ENCODE measurements at regions not wholly inside any gene's neighbourhood (a gene's known extent, or its start where the extent isn't known, plus 50 kb on each side); places are given as distances from the start of the nearest gene placed in this dataset.

DNA sequence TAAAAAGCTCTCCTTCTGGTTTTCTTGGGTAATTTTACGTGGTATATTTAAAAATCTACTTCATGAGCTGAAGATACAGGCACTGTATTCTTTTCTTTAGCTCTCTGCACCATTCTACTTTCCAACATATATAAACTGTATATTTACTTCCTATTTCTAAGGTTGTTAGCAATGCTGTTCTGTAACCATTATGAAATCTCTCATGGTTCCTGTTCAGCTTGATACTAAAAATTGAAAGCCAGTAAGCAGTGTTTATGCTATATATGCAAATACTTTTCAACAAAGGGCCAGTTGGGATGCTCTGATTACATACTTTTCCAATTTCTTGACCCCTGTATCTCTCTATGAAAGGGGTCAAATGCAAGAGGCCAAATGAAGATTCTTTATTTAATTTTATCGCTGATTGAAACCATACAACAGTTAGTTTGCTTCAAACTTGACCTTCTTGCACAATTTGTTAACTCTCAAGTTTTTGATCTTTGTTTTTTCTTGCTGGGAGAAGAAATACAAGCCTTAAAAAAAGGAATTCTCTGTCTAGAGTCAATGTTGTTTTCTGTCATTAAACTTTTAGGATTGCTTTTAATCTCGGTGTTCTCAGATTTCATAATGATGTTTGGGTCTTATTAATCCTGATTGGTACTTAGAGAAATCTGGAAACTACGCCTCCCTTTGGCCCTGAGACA lies 223.2 kb downstream of the PRL start:
- CTCF ChIA-PET, result no interaction called here

More for the DNA sequence above, 223.2 kb downstream of the PRL start:
- no peaks in the 10 kb centered on the region for H3K79me1 ChIP-seq (ENCODE audit: low read depth in 1 of 2, low read length in 2 of 2)
- no peak overlapping the region for H2AFZ ChIP-seq (replicated peaks; ENCODE audit: low read length, poor library complexity)
- H3K4me2 ChIP-seq (ENCODE audit: low read depth, low read length), result no peak overlapping the region
- no CpG with 5 or more reads among the region's 4 CpGs for WGBS, 2 experiments (ENCODE audit: extremely low coverage in 2 of 2, insufficient read length in 1 of 2)
- H4K5ac ChIP-seq (ENCODE audit: low read depth, low read length), result no peak overlapping the region
- H2BK20ac ChIP-seq (ENCODE audit: low read depth, low read length), result no peak overlapping the region
- H3K27me3 ChIP-seq (ENCODE audit: control insufficient read depth, insufficient read depth, low read length), result no peaks in the 10 kb centered on the region
- no peak overlapping the region for H3K4ac ChIP-seq (ENCODE audit: low read depth, low read length)
- intact Hi-C loops (cut with micrococcal nuclease), result loop anchor here (10.0 kb wide), 1 partner anchor 479 kb away; the partner anchor contains the start of gene SOX4
- H4K91ac ChIP-seq (ENCODE audit: insufficient read depth, low read depth, low read length), result no peak overlapping the region
- no peak overlapping the region for H3K27ac ChIP-seq (ENCODE audit: insufficient read depth, low read length)
- H3K56ac ChIP-seq (ENCODE audit: extremely low read depth, insufficient read depth, low read length), result no peak overlapping the region
- TF ChIP-seq, protein P1, sequence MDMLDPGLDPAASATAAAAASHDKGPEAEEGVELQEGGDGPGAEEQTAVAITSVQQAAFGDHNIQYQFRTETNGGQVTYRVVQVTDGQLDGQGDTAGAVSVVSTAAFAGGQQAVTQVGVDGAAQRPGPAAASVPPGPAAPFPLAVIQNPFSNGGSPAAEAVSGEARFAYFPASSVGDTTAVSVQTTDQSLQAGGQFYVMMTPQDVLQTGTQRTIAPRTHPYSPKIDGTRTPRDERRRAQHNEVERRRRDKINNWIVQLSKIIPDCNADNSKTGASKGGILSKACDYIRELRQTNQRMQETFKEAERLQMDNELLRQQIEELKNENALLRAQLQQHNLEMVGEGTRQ (IDR thresholded peaks at IDR 0.05; ENCODE audit: low read depth, low read length), result no peak
- no peak for TF ChIP-seq RAD21 (IDR thresholded peaks at IDR 0.05; ENCODE audit: low read length)
- TF ChIP-seq SMC3 (IDR thresholded peaks at IDR 0.05; ENCODE audit: low read depth, low read length), result no peak
- TF ChIP-seq, protein P2, sequence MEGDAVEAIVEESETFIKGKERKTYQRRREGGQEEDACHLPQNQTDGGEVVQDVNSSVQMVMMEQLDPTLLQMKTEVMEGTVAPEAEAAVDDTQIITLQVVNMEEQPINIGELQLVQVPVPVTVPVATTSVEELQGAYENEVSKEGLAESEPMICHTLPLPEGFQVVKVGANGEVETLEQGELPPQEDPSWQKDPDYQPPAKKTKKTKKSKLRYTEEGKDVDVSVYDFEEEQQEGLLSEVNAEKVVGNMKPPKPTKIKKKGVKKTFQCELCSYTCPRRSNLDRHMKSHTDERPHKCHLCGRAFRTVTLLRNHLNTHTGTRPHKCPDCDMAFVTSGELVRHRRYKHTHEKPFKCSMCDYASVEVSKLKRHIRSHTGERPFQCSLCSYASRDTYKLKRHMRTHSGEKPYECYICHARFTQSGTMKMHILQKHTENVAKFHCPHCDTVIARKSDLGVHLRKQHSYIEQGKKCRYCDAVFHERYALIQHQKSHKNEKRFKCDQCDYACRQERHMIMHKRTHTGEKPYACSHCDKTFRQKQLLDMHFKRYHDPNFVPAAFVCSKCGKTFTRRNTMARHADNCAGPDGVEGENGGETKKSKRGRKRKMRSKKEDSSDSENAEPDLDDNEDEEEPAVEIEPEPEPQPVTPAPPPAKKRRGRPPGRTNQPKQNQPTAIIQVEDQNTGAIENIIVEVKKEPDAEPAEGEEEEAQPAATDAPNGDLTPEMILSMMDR (conservative IDR thresholded peaks at IDR 0.05; ENCODE audit: low read depth, low read length), result no peak
- TF ChIP-seq CHD1 (IDR thresholded peaks at IDR 0.05; ENCODE audit: low read depth, low read length), result no peak
- no peak for TF ChIP-seq MAFK (IDR thresholded peaks at IDR 0.05; ENCODE audit: low read depth, low read length)
- TF ChIP-seq, protein P3, sequence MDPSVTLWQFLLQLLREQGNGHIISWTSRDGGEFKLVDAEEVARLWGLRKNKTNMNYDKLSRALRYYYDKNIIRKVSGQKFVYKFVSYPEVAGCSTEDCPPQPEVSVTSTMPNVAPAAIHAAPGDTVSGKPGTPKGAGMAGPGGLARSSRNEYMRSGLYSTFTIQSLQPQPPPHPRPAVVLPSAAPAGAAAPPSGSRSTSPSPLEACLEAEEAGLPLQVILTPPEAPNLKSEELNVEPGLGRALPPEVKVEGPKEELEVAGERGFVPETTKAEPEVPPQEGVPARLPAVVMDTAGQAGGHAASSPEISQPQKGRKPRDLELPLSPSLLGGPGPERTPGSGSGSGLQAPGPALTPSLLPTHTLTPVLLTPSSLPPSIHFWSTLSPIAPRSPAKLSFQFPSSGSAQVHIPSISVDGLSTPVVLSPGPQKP (IDR thresholded peaks at IDR 0.05; ENCODE audit: borderline replicate concordance, low read depth, low read length), result no peak
- TF ChIP-seq POLR2A (IDR thresholded peaks at IDR 0.05; ENCODE audit: low read depth, low read length), result no peak
- no peak for TF ChIP-seq MAZ (IDR thresholded peaks at IDR 0.05; ENCODE audit: borderline replicate concordance, low read depth, low read length)
- TF ChIP-seq FOS (IDR thresholded peaks at IDR 0.05; ENCODE audit: low read depth, low read length), result no peak
- no peak for TF ChIP-seq RCOR1 (IDR thresholded peaks at IDR 0.05; ENCODE audit: insufficient replicate concordance, low read length)
- no peak for TF ChIP-seq CEBPB (IDR thresholded peaks at IDR 0.05; ENCODE audit: low read depth, low read length)
- TF ChIP-seq RFX5 (IDR thresholded peaks at IDR 0.05; ENCODE audit: low read depth, low read length), result no peak
- TF ChIP-seq BHLHE40 (IDR thresholded peaks at IDR 0.05; ENCODE audit: low read depth, low read length), result no peak
- no peak for TF ChIP-seq MXI1 (IDR thresholded peaks at IDR 0.05; ENCODE audit: borderline replicate concordance, low read depth, low read length)
- TF ChIP-seq NFE2L2 (IDR thresholded peaks at IDR 0.05; ENCODE audit: low read depth, low read length), result no peak
- H2AK5ac ChIP-seq (ENCODE audit: low read depth, low read length), result no peak overlapping the region
- no peaks in the 10 kb centered on the region for H4K20me1 ChIP-seq (ENCODE audit: insufficient read depth, low read length)
- H3K9me3 ChIP-seq (ENCODE audit: control insufficient read depth, insufficient read depth, low read length), result no peaks in the 10 kb centered on the region
- peaks cover 4% of the 10 kb centered on the region for H3K9me1 ChIP-seq (ENCODE audit: insufficient read depth, low read length)
- dilution Hi-C loops (cut with HindIII; ENCODE audit: low sequenced_read_pairs, unreplicated experiment), result no loop called here
- no peak overlapping the region for H2AK9ac ChIP-seq (replicated peaks; ENCODE audit: low read depth, low read length, poor library complexity)
- POLR2A ChIA-PET (ENCODE audit: unreplicated experiment), result no interaction called here
- H3K14ac ChIP-seq (replicated peaks; ENCODE audit: low read depth, low read length), result no peak overlapping the region
- H3K18ac ChIP-seq (ENCODE audit: low read depth, low read length), result peak overlapping the region; percentile 12; the same call in 1 of the 2 replicates
- ATAC-seq (ENCODE audit: low read depth) (no peak), DNase-seq (no peak)
- H2BK120ac ChIP-seq (ENCODE audit: low read depth, low read length), result no peak overlapping the region
- BruUV-seq (replicated peaks), result no TSS peak
- no peak overlapping the region for H3K4me3 ChIP-seq (ENCODE audit: insufficient read depth, low read depth, low read length)
- in situ Hi-C loops (cut with MboI; ENCODE audit: low sequenced_read_pairs), result no loop called here
- H2BK15ac ChIP-seq (ENCODE audit: low read depth, low read length), result no peak overlapping the region
- H4K8ac ChIP-seq (ENCODE audit: low read depth in 2 of 2, low read length in 2 of 2), result no peak overlapping the region
- no peak overlapping the region for H3K9ac ChIP-seq (ENCODE audit: low read depth, low read length)
- H3K36me3 ChIP-seq (ENCODE audit: control insufficient read depth, insufficient read depth, low read length), result no peaks in the 10 kb centered on the region
- H3K4me1 ChIP-seq (ENCODE audit: control insufficient read depth, insufficient read depth, low read length), result peaks cover 7% of the 10 kb centered on the region; the same call in 1 of the 2 replicates
- H3K23ac ChIP-seq (ENCODE audit: low read depth, low read length), result no peak overlapping the region
- H2BK5ac ChIP-seq (ENCODE audit: low read depth, low read length, poor library complexity, severe bottlenecking), result no peak overlapping the region
